ENCODE measurements at regions not wholly inside any gene's neighbourhood (a gene's known extent, or its start where the extent isn't known, plus 50 kb on each side); places are given as distances from the start of the nearest gene placed in this dataset.

- H3K4me1 ChIP-seq, result no peaks in the 10 kb centered on the region
- no peak overlapping the region for H3K4me3 ChIP-seq
- no peak for TF ChIP-seq CTCF (IDR thresholded peaks at IDR 0.05)
- no peaks in the 10 kb centered on the region for H3K27me3 ChIP-seq (ENCODE audit: low read depth)
- ATAC-seq, result no peak
- H3K36me3 ChIP-seq, result no peaks in the 10 kb centered on the region
- no peak overlapping the region for H3K27ac ChIP-seq
- H3K9me3 ChIP-seq, result no peaks in the 10 kb centered on the region
- DNase-seq, result no peak
- intact Hi-C loops (cut with DNase I), result no loop called here
Measured at GRCh38 chr14:38901791-38902190, 201.2 kb downstream of the SEC23A start.

GRCh38 chr14:38900887-38901286, 202.1 kb downstream of the SEC23A start:
- H3K27me3 ChIP-seq (ENCODE audit: low read depth), result no peaks in the 10 kb centered on the region
- no peak for TF ChIP-seq CTCF (IDR thresholded peaks at IDR 0.05)
- no peak overlapping the region for H3K27ac ChIP-seq
- no peaks in the 10 kb centered on the region for H3K9me3 ChIP-seq
- no peak for DNase-seq
- no peaks in the 10 kb centered on the region for H3K36me3 ChIP-seq
- no peak overlapping the region for H3K4me3 ChIP-seq
- intact Hi-C loops (cut with DNase I), result no loop called here
- H3K4me1 ChIP-seq, result no peaks in the 10 kb centered on the region
- no peak for ATAC-seq

GRCh38 chr14:38887696-38888095, 215.3 kb downstream of the SEC23A start:
- no peak for DNase-seq
- ATAC-seq, result no peak
- intact Hi-C loops (cut with DNase I), result no loop called here
- no peak for TF ChIP-seq CTCF (IDR thresholded peaks at IDR 0.05)
- no peaks in the 10 kb centered on the region for H3K27me3 ChIP-seq (ENCODE audit: low read depth)
- H3K36me3 ChIP-seq, result no peaks in the 10 kb centered on the region
- H3K4me3 ChIP-seq, result no peak overlapping the region
- no peaks in the 10 kb centered on the region for H3K9me3 ChIP-seq
- H3K27ac ChIP-seq, result no peak overlapping the region
- no peaks in the 10 kb centered on the region for H3K4me1 ChIP-seq

GRCh38 chr14:38884109-38884508, 218.9 kb downstream of the SEC23A start:
- H3K4me1 ChIP-seq, result peaks cover 11% of the 10 kb centered on the region
- H3K36me3 ChIP-seq, result no peaks in the 10 kb centered on the region
- no peak for TF ChIP-seq CTCF (IDR thresholded peaks at IDR 0.05)
- DNase-seq (no peak), ATAC-seq (no peak)
- H3K27me3 ChIP-seq (ENCODE audit: low read depth), result no peaks in the 10 kb centered on the region
- H3K9me3 ChIP-seq, result no peaks in the 10 kb centered on the region
- no peak overlapping the region for H3K4me3 ChIP-seq
- no peak overlapping the region for H3K27ac ChIP-seq
- intact Hi-C loops (cut with DNase I), result no loop called here

GRCh38 chr14:38883127-38883526, 219.9 kb downstream of the SEC23A start:
- no peak for ATAC-seq
- H3K27me3 ChIP-seq (ENCODE audit: low read depth), result no peaks in the 10 kb centered on the region
- H3K27ac ChIP-seq, result no peak overlapping the region
- H3K4me1 ChIP-seq, result peaks cover 21% of the 10 kb centered on the region
- no peaks in the 10 kb centered on the region for H3K36me3 ChIP-seq
- no peaks in the 10 kb centered on the region for H3K9me3 ChIP-seq
- TF ChIP-seq CTCF (IDR thresholded peaks at IDR 0.05), result no peak
- no peak for DNase-seq
- H3K4me3 ChIP-seq, result no peak overlapping the region
- intact Hi-C loops (cut with DNase I), result no loop called here

- no peak for DNase-seq
- Histone ChIP-seq H3K4me1 (peaks cover 26% of the 10 kb centered on the region), H3K36me3 (no peaks in the 10 kb centered on the region), H3K27me3 (ENCODE audit: low read depth) (no peaks in the 10 kb centered on the region), H3K9me3 (no peaks in the 10 kb centered on the region), H3K27ac (no peak overlapping the region), H3K4me3 (no peak overlapping the region)
- ATAC-seq, result no peak
- intact Hi-C loops (cut with DNase I), result no loop called here
- TF ChIP-seq CTCF (IDR thresholded peaks at IDR 0.05), result no peak
Measured at GRCh38 chr14:38882533-38882932, 220.5 kb downstream of the SEC23A start.
